Tibial artery (tissue), 4 donors: ENCODE measurements at regions not wholly inside any gene's neighbourhood (a gene's known extent, or its start where the extent isn't known, plus 50 kb on each side); places are given as distances from the start of the nearest gene placed in this dataset.

Experiments
- DNase-seq, 2 donors: peaks; one replicate each; pipeline ENCODE4 v3.0.0-alpha.2; 2019
- H3K27ac ChIP-seq, 2 donors: fragments of 200-600 bp; sonication (generic) in 1 of 2; 1 replicate in 1 of 2; 2 replicates in 1 of 2; pipeline ENCODE4 v1.5.1; 2018 to 2019; ENCODE audit warnings: mild to moderate bottlenecking in 1 of 2
- H3K27me3 ChIP-seq, 2 donors: fragments of 200-600 bp; sonication (generic) in 1 of 2; one replicate each; pipeline versions ENCODE4 v1.5.1 to v1.6.0; 2016 to 2019
- H3K36me3 ChIP-seq, 3 donors: fragments of 200-600 bp; sonication (generic) in 2 of 3; one replicate each; pipeline ENCODE4 v1.5.1; 2016 to 2019; ENCODE audit warnings: mild to moderate bottlenecking in 2 of 3
- H3K4me1 ChIP-seq, 4 donors: fragments of 200-600 bp; sonication (generic) in 2 of 4; 1 replicate in 3 of 4; 2 replicates in 1 of 4; pipeline ENCODE4 v1.5.1; 2016 to 2019
- H3K4me3 ChIP-seq, 2 donors: fragments of 200-600 bp; sonication (generic) in 1 of 2; 1 replicate in 1 of 2; 2 replicates in 1 of 2; pipeline ENCODE4 v1.5.1; 2018 to 2019; ENCODE audit warnings: mild to moderate bottlenecking in 2 of 2
- H3K9me3 ChIP-seq, 3 donors: fragments of 200-600 bp; sonication (generic) in 1 of 3; one replicate each; pipeline ENCODE4 v1.5.1; 2016 to 2019
- CTCF ChIP-seq, 2 experiments: fragments of 200-600 bp in 1 of 2; fragments of 450-650 bp in 1 of 2; IDR thresholded peaks; one replicate each; pipeline ENCODE4 v1.5.1; 2017 to 2019; ENCODE audit warnings: antibody characterized with exemption in 2 of 2, mild to moderate bottlenecking in 1 of 2, moderate library complexity in 1 of 2
- intact Hi-C: fragments of 100-400 bp; cut with DNase I; formaldehyde crosslinking; loops from one replicate; pipeline ENCODE4 v1.15.0; 2023; ENCODE audit warnings: low total_unique reads

- H3K27me3 ChIP-seq: no peaks in the 10 kb centered on the region
- no peaks in the 10 kb centered on the region for H3K4me1 ChIP-seq
- intact Hi-C loops: no loop called here
- no peak overlapping the region for H3K27ac ChIP-seq
- no peak overlapping the region for H3K4me3 ChIP-seq
- no peaks in the 10 kb centered on the region for H3K9me3 ChIP-seq
- no peak for DNase-seq
- no peaks in the 10 kb centered on the region for H3K36me3 ChIP-seq
- no peak for TF ChIP-seq CTCF (IDR thresholded peaks at IDR 0.05)
Measured at GRCh38 chr3:137116619-137117018, 158.8 kb downstream of the IL20RB start.

- Histone ChIP-seq H3K4me3 (no peak overlapping the region), H3K27ac (no peak overlapping the region), H3K4me1 (no peaks in the 10 kb centered on the region), H3K36me3 (no peaks in the 10 kb centered on the region), H3K9me3 (no peaks in the 10 kb centered on the region), H3K27me3 (no peaks in the 10 kb centered on the region)
- intact Hi-C loops: no loop called here
- no peak for DNase-seq
- peak; percentile 20 to 27 for TF ChIP-seq CTCF (IDR thresholded peaks at IDR 0.05)
Measured at GRCh38 chr3:137121704-137122314, 164.0 kb downstream of the IL20RB start.

- Histone ChIP-seq H3K27ac (no peak overlapping the region), H3K4me3 (no peak overlapping the region), H3K9me3 (no peaks in the 10 kb centered on the region), H3K36me3 (no peaks in the 10 kb centered on the region), H3K27me3 (no peaks in the 10 kb centered on the region), H3K4me1 (no peaks in the 10 kb centered on the region)
- no peak for TF ChIP-seq CTCF (IDR thresholded peaks at IDR 0.05)
- no peak for DNase-seq
- intact Hi-C loops: no loop called here
Measured at GRCh38 chr3:137131081-137131480, 173.3 kb downstream of the IL20RB start.

- TF ChIP-seq CTCF (IDR thresholded peaks at IDR 0.05): no peak
- Histone ChIP-seq H3K4me3 (no peak overlapping the region), H3K27ac (no peak overlapping the region), H3K9me3 (no peaks in the 10 kb centered on the region), H3K4me1 (no peaks in the 10 kb centered on the region), H3K36me3 (no peaks in the 10 kb centered on the region), H3K27me3 (no peaks in the 10 kb centered on the region)
- intact Hi-C loops: no loop called here
- DNase-seq: no peak
Measured at GRCh38 chr3:137134431-137134830, 176.6 kb downstream of the IL20RB start.

GRCh38 chr3:137148406-137148805, 190.6 kb downstream of the IL20RB start:
- intact Hi-C loops: no loop called here
- DNase-seq: no peak
- Histone ChIP-seq H3K4me3 (no peak overlapping the region), H3K36me3 (no peaks in the 10 kb centered on the region), H3K9me3 (no peaks in the 10 kb centered on the region), H3K4me1 (no peaks in the 10 kb centered on the region), H3K27me3 (no peaks in the 10 kb centered on the region), H3K27ac (no peak overlapping the region)
- TF ChIP-seq CTCF (IDR thresholded peaks at IDR 0.05): no peak

GRCh38 chr3:137148917-137149316, 191.1 kb downstream of the IL20RB start:
- no peaks in the 10 kb centered on the region for H3K9me3 ChIP-seq
- no peak overlapping the region for H3K27ac ChIP-seq
- TF ChIP-seq CTCF (IDR thresholded peaks at IDR 0.05): no peak
- DNase-seq: no peak
- H3K36me3 ChIP-seq: no peaks in the 10 kb centered on the region
- H3K4me1 ChIP-seq: no peaks in the 10 kb centered on the region
- H3K4me3 ChIP-seq: no peak overlapping the region
- intact Hi-C loops: no loop called here
- H3K27me3 ChIP-seq: no peaks in the 10 kb centered on the region
